ENCODE measurements at regions not wholly inside any gene's neighbourhood (a gene's known extent, or its start where the extent isn't known, plus 50 kb on each side); places are given as distances from the start of the nearest gene placed in this dataset.
A peak's percentile ranks its signal among the peaks of the same experiment; 100 is the strongest.
"Not testable (repeated sequence)": the region's sequence is repeated elsewhere in the genome, so short reads cannot be mapped to it uniquely, and the experiment has no call there.

DNA sequence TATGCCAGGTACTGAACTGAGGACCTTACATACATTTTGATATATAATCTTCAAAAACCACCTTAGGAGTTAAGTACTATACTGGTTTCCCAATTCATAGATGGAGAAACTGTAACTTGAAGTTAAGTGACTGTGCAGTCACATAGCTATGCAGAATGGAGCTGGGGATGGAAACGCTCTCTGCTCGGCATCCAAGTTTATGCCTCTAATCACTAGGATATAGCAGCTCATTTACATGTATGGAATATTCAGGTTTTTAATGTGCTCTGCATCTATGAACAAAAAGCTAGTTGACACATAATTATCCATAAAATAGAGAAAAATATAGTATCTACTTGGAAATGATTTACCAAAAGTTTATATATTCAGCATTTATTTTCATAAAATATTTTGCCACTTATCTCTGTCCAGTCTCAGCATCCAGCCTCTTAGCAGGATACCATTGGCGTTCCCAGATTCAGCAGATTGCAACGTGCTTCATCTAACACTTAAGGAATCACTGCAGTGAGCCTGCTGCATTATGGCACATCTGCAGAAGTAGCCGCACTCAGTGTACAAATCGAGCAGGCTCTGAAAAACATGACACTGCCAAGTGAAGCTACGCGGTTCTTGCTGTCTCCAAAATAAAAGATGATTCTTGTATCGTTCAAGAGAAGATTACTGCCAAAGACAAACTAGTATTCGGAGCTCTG lies 70.4 kb downstream of the MRPL57 start:
- Mint-ChIP-seq H3K36me3 (ENCODE audit: low read depth) (no peaks in the 10 kb centered on the region), H3K4me1 (ENCODE audit: low read depth) (no peaks in the 10 kb centered on the region), H3K27me3 (peaks cover 4% of the 10 kb centered on the region), H3K27ac (no peak overlapping the region), H3K9me3 (no peaks in the 10 kb centered on the region), H3K4me3 (no peak overlapping the region)

DNA sequence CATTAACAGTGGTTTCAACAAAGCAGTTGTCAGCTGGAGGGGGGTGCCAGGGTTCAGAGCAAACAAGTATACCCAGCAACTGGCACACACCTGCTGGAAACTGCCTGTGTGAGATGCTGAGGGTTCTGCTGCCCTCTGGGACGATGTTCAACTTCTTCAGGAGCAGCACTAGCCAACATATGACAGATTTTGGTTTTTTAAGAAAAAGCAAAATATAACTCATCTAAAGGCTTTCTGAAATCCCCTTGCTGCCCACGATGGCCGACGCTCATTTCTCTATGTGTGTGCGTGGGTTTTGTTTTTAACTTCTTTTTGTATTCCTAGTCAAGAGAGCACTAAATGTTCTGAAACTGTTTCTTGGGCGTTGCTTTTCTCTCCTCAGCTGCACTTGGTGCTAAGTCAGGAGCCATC lies 79.9 kb downstream of the MRPL57 start:
- Mint-ChIP-seq H3K27ac (peak overlapping the region; percentile 15), H3K4me1 (ENCODE audit: low read depth) (no peaks in the 10 kb centered on the region), H3K27me3 (no peaks in the 10 kb centered on the region), H3K4me3 (no peak overlapping the region), H3K36me3 (ENCODE audit: low read depth) (no peaks in the 10 kb centered on the region), H3K9me3 (no peaks in the 10 kb centered on the region)

DNA sequence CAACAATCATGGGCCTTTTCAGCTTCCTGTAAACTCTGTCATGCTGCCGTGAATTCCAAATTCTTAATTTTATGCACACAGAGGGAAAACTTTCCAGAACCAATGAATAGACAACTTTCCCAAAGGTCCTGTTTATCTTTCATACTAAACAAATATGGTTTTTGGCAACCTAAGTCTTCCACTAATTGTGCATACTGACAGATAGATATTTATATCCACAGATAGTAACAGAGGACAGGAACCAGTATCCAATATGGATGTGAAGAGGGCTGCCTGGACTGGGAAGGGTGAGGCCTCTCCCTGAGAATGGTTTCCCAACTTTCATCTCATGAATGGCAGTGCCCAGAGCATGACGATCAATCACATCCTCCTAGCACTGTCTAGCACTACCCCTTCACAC lies 80.4 kb downstream of the MRPL57 start:
- no peaks in the 10 kb centered on the region for H3K27me3 Mint-ChIP-seq
- H3K9me3 Mint-ChIP-seq: no peaks in the 10 kb centered on the region
- no peak overlapping the region for H3K27ac Mint-ChIP-seq
- no peaks in the 10 kb centered on the region for H3K4me1 Mint-ChIP-seq (ENCODE audit: low read depth)
- no peaks in the 10 kb centered on the region for H3K36me3 Mint-ChIP-seq (ENCODE audit: low read depth)
- no peak overlapping the region for H3K4me3 Mint-ChIP-seq

DNA sequence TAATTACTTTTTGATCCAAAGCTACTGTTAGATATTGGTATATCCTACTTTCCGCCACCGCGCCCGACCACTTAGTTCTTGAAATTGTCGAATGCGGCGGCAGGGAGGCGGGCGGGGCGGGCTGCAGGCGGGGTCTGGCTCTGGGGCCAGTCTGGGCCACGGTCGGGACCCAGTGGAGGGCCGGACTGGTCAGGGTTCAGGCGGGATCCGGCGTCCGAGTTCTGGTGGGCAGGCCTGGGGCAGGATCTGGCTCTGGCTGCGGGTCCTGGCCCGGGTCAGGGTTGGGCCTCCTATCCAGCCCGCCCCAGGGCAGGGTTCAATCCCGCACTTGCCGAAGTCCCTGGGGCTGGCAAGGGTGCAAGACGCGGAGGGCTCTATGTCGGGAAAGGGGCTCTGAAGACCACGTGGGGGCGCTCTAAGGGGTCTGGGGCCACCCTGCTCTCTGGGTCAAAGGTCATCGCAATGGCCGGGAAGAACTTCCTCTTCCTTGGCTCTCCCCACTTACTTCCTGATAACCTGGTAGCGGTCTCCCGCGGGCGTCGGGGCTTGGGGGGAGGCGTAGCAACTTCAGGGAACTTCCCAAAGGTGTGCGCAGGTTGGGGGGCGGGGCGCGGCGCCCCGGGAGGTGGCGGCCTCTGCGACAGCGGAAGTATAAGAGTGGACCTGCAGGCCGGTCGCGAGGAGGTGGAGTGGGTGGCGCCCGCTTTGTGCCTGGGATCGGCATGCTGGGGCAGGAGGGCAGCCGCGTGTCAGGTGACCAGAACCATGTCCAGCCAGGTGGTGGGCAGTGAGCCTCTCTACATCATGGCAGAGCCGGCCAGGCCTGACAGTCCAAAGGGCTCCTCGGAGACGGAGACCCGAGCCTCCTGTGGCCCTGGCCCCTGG lies 83.4 kb downstream of the MRPL57 start:
- Mint-ChIP-seq H3K27me3 (no peaks in the 10 kb centered on the region), H3K4me1 (ENCODE audit: low read depth) (no peaks in the 10 kb centered on the region), H3K27ac (no peak overlapping the region), H3K4me3 (no peak overlapping the region), H3K36me3 (ENCODE audit: low read depth) (no peaks in the 10 kb centered on the region), H3K9me3 (no peaks in the 10 kb centered on the region)

DNA sequence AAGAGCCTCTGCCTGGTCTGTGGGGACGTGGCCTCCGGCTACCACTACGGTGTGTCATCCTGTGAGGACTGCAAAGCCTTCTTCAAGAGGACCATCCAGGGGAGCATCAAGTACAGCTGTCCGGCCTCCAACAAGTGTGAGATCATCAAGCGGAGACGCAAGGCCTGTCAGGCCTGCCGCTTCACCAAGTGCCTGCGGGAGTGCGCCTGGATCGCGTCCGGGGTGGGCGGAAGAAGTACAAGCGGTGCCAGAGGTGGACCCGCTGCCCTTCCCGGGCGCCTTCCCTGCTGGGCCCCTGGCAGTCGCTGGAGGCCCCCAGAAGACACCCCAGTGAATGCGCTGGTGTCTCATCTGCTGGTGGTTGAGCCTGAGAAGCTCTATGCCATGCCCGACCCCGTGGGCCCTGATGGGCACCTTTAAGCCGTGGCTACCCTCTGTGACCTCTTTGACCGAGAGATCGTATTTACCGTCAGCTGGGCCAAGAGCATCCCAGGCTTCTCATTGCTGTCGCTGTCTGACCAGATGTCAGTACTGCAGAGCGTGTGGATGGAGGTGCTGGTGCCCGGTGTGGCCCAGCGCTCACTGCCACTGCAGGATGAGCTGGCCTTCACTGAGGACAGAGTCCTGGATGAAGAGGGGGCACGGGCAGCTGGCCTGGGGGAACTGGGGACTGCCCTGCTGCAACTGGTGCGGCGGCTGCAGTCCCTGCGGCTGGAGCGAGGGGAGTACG lies 84.3 kb downstream of the MRPL57 start:
- not testable (repeated sequence) for H3K27me3 Mint-ChIP-seq; H3K4me1 Mint-ChIP-seq (ENCODE audit: low read depth); H3K27ac Mint-ChIP-seq; H3K36me3 Mint-ChIP-seq (ENCODE audit: low read depth); H3K4me3 Mint-ChIP-seq; H3K9me3 Mint-ChIP-seq

DNA sequence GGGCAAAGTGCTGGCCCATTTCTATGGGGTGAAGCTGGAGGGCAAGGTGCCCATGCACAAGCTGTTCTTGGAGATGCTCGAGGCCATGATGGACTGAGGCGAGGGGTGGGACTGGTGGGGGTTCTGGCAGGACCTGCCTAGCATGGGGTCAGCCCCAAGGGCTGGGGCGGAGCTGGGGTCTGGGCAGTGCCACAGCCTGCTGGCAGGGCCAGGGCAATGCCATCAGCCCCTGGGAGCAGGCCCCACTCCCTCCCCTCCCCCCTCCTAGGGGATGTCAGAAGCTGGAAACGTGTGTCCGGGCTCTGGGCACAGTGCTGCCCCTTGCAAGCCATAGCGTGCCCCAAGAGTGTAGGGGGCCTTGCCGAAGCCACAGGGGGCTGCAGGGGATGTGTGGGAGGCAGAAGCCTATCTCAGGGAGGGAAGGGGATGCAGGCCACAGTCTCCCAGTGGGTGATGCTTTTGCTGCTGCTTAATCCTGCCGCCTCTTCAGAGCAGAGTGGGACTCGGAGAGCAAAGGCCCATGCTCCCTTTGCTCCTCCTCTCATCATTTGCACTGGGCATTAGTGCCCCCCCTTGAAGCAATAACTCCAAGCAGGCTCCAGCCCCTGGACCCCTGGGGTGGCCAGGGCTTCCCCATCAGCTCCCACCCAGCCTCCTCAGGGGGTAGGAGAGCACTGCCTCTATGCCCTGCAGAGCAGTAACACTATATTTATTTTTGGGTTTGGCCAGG lies 85.2 kb downstream of the MRPL57 start:
- not testable (repeated sequence) for H3K27ac Mint-ChIP-seq; H3K36me3 Mint-ChIP-seq (ENCODE audit: low read depth); H3K4me1 Mint-ChIP-seq (ENCODE audit: low read depth); H3K9me3 Mint-ChIP-seq; H3K4me3 Mint-ChIP-seq; H3K27me3 Mint-ChIP-seq

DNA sequence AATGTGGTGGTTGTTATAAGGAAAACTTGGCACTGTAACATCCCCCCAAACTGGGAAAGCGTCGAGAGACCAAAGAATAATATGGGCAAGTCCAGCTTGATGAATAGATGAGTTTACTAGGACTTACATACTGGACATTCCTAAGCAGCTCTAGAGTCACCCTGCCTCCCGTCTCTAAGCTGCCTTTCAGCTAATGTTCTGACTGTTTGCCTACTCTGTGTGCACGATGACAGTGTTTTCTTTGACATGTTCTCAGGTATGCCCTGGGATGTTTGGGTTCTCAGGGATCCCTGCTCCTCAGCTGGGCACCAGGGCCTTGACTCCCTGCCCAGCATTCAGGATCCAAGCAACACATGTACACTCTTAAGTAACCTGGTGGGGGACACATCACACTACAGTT lies 87.5 kb downstream of the MRPL57 start:
- H3K9me3 Mint-ChIP-seq; H3K4me1 Mint-ChIP-seq (ENCODE audit: low read depth); H3K4me3 Mint-ChIP-seq; H3K36me3 Mint-ChIP-seq (ENCODE audit: low read depth); H3K27me3 Mint-ChIP-seq; H3K27ac Mint-ChIP-seq: not testable (repeated sequence)

DNA sequence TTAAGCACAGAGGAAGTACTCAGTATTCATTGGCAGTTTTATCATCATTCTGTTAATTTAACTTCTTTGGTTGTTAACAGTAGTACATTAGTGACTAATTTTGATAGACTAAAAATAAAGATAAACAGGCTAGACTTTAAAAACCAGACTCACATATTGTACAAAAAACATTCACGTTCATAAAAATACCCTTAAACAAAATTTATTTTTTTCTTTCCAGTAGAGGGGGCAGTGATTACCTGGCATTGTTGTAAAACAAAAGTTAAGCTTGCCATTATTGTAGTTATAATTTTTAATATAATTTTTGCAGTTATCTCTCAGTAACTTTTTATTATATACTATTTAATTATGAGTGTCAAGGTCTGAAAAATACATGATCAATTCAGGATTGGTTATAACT lies 92.0 kb downstream of the MRPL57 start:
- not testable (repeated sequence) for H3K36me3 Mint-ChIP-seq (ENCODE audit: low read depth); H3K27me3 Mint-ChIP-seq; H3K27ac Mint-ChIP-seq; H3K4me1 Mint-ChIP-seq (ENCODE audit: low read depth); H3K9me3 Mint-ChIP-seq; H3K4me3 Mint-ChIP-seq

DNA sequence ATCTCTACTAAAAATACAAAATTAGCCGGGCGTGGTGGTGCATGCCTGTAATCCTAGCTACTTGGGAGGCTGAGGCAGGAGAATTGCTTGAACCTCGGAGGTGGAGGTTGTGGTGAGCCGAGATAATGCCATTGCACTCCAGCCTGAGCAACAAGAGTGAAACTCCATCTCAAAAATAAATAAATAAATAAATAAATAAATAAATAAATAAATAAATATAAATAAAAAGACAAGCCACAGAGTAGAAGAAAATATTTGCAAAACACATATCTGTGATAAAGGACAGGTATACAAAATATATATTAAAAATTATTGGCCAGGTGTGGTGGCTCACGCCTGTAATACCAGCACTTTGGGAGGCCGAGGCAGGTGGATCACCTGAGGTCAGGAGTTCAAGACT lies 96.0 kb downstream of the MRPL57 start:
- not testable (repeated sequence) for H3K4me1 Mint-ChIP-seq (ENCODE audit: low read depth); H3K9me3 Mint-ChIP-seq

DNA sequence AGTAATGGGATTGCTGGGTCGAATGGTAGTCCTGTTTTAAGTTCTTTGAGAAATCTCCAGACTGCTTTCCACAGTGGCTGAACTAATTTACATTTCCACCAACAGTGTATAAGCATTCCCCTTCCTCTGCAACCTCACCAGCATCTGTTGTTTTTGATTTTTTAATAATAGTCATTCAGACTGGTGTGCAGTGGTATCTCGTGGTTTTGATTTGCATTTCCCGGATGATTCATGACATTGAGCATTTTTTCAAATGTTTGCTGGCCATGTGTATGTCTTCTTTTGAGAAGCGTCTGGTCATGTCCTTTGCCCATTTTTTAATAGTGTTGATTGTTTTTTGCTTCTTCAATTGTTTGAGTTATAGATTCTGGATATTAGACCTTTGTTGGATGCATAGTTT lies 98.0 kb downstream of the MRPL57 start:
- H3K4me3 Mint-ChIP-seq; H3K27ac Mint-ChIP-seq; H3K27me3 Mint-ChIP-seq; H3K36me3 Mint-ChIP-seq (ENCODE audit: low read depth); H3K9me3 Mint-ChIP-seq; H3K4me1 Mint-ChIP-seq (ENCODE audit: low read depth): not testable (repeated sequence)

More for the DNA sequence above, 96.0 kb downstream of the MRPL57 start:
- not testable (repeated sequence) for H3K36me3 Mint-ChIP-seq (ENCODE audit: low read depth); H3K27me3 Mint-ChIP-seq; H3K27ac Mint-ChIP-seq; H3K4me3 Mint-ChIP-seq

DNA sequence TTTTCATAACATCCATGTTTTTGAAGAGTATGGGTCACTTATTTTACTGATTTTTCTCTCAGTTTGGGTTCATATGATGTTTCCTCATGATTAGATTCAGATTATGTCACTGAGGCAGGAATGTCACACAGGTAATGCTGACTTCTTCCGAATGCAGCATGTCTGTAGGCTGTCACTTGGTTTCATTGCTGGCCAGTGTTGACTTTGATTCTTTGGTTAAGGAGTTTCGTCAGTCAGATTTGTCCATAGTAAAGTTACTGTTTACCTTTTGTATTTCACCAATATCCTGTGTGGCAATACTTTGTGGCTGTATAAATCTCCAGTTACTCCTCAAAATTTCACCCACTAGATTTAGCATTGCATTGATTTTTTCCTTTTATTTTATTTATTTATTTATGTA lies 105.6 kb downstream of the MRPL57 start:
- Mint-ChIP-seq H3K27ac (no peak overlapping the region), H3K4me3 (no peak overlapping the region), H3K9me3 (no peaks in the 10 kb centered on the region), H3K36me3 (ENCODE audit: low read depth) (no peaks in the 10 kb centered on the region), H3K4me1 (ENCODE audit: low read depth) (no peaks in the 10 kb centered on the region), H3K27me3 (peaks cover 12% of the 10 kb centered on the region)

DNA sequence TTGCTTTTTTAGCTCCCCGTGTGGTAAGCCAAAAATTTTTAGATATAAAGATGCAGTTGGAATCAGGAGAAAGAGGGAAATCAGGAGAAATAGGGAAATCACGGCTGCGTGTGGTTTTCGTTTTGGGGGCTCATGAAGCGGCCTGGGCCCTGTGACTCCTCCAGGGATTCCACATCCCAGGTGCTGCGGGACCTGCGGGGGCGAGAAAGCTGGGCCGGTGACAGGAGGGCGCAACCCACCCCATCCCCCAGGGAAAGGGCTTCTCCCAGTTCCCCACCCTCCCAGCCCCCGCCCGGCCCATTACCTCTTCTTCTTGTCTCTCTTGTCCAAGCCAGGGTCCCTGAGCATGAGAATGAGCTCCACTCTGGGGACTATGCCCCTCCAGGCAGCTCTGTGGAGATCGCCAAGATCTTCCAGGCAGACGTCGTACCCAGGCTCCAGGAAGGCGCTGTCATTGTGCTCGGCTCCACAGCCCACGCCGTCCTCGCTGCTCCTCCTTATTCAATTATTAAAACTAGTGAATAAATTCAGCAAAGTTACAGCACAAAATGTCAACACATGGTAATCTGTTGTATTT lies 111.0 kb downstream of the MRPL57 start:
- no peaks in the 10 kb centered on the region for H3K4me1 Mint-ChIP-seq (ENCODE audit: low read depth)
- H3K9me3 Mint-ChIP-seq: no peaks in the 10 kb centered on the region
- H3K4me3 Mint-ChIP-seq: no peak overlapping the region
- peaks cover 5% of the 10 kb centered on the region for H3K27me3 Mint-ChIP-seq
- no peak overlapping the region for H3K27ac Mint-ChIP-seq
- H3K36me3 Mint-ChIP-seq (ENCODE audit: low read depth): no peaks in the 10 kb centered on the region

DNA sequence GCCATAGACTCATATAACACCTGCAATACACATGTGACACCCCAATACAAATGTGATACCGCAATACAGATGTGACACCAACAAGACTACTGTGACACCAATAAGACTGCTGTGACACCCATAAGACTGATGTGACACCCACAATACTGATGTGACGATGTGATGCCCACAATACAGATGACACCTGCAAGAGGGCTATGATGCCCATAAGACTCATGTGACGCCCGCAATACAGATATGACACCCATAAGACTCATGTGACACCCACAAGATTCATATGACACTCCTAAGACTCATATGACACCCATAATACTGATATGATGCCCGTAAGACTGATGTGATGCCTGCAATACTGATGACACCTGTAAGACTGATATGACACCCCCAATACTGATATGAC lies 113.0 kb downstream of the MRPL57 start:
- Mint-ChIP-seq H3K27ac (no peak overlapping the region), H3K36me3 (ENCODE audit: low read depth) (no peaks in the 10 kb centered on the region), H3K4me1 (ENCODE audit: low read depth) (no peaks in the 10 kb centered on the region), H3K4me3 (no peak overlapping the region), H3K9me3 (no peaks in the 10 kb centered on the region), H3K27me3 (no peaks in the 10 kb centered on the region)

DNA sequence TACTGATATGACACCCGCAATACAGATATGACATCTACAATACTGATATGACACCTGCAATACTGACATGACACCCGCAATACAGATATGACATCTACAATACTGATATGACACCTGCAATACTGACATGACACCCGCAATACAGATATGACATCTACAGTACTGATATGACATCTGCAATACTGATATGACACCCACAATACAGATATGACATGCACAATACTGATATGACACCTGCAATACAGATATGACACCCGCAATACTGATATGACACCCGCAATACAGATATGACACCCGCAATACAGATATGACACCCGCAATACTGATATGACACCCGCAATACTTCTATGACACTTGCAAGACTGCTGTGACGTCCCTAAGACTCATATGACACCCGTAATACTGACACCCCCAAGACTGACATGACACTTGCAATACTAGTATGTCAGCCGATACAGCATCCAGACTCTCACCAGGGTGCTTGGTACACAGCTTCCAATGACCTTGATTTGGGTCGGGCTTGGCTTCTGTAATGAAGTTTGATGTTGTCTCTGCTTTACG lies 114.1 kb downstream of the MRPL57 start:
- H3K9me3 Mint-ChIP-seq; H3K36me3 Mint-ChIP-seq (ENCODE audit: low read depth); H3K27ac Mint-ChIP-seq; H3K27me3 Mint-ChIP-seq; H3K4me3 Mint-ChIP-seq; H3K4me1 Mint-ChIP-seq (ENCODE audit: low read depth): not testable (repeated sequence)

Measured in stimulated activated naive CD8-positive, alpha-beta T cell treated with anti-CD3 and anti-CD28 coated beads, Interleukin-15, Interleukin-2, amounts not matched to agents 100 ng/mL and 50 ng/mL, for 24 hours (primary cell).